ENCODE measurements at regions not wholly inside any gene's neighbourhood (a gene's known extent, or its start where the extent isn't known, plus 50 kb on each side); places are given as distances from the start of the nearest gene placed in this dataset.

DNA sequence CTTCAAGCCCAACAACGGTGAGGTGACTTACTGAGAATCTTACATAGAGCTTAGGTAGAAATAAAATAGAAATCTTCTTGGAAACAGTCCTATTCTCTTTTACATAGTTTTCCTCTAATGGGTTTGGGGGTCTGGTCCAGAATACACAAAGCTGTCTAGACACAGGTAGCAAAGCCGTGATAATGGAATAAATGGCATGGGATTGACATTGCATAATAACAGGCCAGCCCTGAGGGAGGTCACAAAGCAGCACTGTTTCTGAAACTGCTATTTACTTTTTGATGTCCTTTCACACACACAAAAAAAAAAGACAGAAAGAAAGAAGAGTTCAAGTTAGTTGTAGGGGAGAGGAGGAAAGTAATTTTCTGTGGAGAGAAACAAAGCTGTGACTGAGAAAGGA lies 364.8 kb upstream of the SORCS1 start (continued):
- TF ChIP-seq STAT1 (IDR thresholded peaks at IDR 0.05; ENCODE audit: unreplicated experiment) (no peak), CREB1 (CRISPR knock-in tag; IDR thresholded peaks at IDR 0.05; ENCODE audit: low read depth) (no peak), EZH2phosphoT487 (IDR thresholded peaks at IDR 0.05; ENCODE audit: unreplicated experiment) (no peak), ZNF331 (CRISPR knock-in tag; IDR thresholded peaks at IDR 0.05; ENCODE audit: low read depth) (no peak), JUNB (IDR thresholded peaks at IDR 0.05; ENCODE audit: unreplicated experiment) (no peak), ZNF114 (CRISPR knock-in tag; IDR thresholded peaks at IDR 0.05) (no peak)
- TF ChIP-seq, protein P1, sequence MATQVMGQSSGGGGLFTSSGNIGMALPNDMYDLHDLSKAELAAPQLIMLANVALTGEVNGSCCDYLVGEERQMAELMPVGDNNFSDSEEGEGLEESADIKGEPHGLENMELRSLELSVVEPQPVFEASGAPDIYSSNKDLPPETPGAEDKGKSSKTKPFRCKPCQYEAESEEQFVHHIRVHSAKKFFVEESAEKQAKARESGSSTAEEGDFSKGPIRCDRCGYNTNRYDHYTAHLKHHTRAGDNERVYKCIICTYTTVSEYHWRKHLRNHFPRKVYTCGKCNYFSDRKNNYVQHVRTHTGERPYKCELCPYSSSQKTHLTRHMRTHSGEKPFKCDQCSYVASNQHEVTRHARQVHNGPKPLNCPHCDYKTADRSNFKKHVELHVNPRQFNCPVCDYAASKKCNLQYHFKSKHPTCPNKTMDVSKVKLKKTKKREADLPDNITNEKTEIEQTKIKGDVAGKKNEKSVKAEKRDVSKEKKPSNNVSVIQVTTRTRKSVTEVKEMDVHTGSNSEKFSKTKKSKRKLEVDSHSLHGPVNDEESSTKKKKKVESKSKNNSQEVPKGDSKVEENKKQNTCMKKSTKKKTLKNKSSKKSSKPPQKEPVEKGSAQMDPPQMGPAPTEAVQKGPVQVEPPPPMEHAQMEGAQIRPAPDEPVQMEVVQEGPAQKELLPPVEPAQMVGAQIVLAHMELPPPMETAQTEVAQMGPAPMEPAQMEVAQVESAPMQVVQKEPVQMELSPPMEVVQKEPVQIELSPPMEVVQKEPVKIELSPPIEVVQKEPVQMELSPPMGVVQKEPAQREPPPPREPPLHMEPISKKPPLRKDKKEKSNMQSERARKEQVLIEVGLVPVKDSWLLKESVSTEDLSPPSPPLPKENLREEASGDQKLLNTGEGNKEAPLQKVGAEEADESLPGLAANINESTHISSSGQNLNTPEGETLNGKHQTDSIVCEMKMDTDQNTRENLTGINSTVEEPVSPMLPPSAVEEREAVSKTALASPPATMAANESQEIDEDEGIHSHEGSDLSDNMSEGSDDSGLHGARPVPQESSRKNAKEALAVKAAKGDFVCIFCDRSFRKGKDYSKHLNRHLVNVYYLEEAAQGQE (IDR thresholded peaks at IDR 0.05; ENCODE audit: unreplicated experiment): no peak

DNA sequence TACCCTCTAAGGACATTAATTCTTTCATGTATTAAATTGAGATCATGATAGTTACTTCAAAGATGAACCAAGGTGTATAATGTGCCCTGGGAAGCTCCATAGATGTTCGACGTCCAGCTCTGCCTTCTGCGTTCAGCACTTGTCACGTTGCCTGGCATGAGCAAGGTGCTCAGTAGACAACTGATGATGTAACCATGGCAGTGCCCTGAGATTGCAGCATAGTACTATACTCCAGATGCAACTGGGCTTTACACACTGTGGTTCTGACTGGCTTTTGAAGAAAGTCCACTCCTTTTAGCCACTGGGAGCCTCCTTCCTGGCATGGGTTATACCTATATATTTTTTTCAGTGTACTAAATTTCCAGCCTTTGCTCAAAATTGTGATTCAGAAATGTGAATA lies 355.8 kb upstream of the SORCS1 start:
- Histone ChIP-seq H3K27me3 (ENCODE audit: insufficient read depth) (no peaks in the 10 kb centered on the region), H3K4me1 (ENCODE audit: insufficient read depth) (no peaks in the 10 kb centered on the region), H3F3A (replicated peaks; ENCODE audit: low read depth) (no peaks in the 10 kb centered on the region), H3K4me2 (no peak overlapping the region), H3K4me3 (no peak overlapping the region), H2AFZ (no peak overlapping the region), H3K27ac (ENCODE audit: low read depth) (no peak overlapping the region), H3K79me2 (replicated peaks; ENCODE audit: insufficient read depth) (no peaks in the 10 kb centered on the region), H3K9me2 (ENCODE audit: insufficient read depth) (no peaks in the 10 kb centered on the region), H4K20me1 (replicated peaks; ENCODE audit: insufficient read depth) (no peaks in the 10 kb centered on the region), H3K36me3 (ENCODE audit: insufficient read depth) (no peaks in the 10 kb centered on the region)
- Mint-ChIP-seq H3K27ac (no peak overlapping the region), H3K9me3 (no peaks in the 10 kb centered on the region; the same call in 2 of the 3 replicates), H3K36me3 (ENCODE audit: low read depth) (no peaks in the 10 kb centered on the region), H3K27me3 (ENCODE audit: insufficient read depth, low read depth, poor library complexity) (peaks cover 1% of the 10 kb centered on the region), H3K4me1 (no peaks in the 10 kb centered on the region), H3K4me3 (no peak overlapping the region)
- no peak for DNase-seq (ENCODE audit: low spot score)
- TF ChIP-seq, protein P2, sequence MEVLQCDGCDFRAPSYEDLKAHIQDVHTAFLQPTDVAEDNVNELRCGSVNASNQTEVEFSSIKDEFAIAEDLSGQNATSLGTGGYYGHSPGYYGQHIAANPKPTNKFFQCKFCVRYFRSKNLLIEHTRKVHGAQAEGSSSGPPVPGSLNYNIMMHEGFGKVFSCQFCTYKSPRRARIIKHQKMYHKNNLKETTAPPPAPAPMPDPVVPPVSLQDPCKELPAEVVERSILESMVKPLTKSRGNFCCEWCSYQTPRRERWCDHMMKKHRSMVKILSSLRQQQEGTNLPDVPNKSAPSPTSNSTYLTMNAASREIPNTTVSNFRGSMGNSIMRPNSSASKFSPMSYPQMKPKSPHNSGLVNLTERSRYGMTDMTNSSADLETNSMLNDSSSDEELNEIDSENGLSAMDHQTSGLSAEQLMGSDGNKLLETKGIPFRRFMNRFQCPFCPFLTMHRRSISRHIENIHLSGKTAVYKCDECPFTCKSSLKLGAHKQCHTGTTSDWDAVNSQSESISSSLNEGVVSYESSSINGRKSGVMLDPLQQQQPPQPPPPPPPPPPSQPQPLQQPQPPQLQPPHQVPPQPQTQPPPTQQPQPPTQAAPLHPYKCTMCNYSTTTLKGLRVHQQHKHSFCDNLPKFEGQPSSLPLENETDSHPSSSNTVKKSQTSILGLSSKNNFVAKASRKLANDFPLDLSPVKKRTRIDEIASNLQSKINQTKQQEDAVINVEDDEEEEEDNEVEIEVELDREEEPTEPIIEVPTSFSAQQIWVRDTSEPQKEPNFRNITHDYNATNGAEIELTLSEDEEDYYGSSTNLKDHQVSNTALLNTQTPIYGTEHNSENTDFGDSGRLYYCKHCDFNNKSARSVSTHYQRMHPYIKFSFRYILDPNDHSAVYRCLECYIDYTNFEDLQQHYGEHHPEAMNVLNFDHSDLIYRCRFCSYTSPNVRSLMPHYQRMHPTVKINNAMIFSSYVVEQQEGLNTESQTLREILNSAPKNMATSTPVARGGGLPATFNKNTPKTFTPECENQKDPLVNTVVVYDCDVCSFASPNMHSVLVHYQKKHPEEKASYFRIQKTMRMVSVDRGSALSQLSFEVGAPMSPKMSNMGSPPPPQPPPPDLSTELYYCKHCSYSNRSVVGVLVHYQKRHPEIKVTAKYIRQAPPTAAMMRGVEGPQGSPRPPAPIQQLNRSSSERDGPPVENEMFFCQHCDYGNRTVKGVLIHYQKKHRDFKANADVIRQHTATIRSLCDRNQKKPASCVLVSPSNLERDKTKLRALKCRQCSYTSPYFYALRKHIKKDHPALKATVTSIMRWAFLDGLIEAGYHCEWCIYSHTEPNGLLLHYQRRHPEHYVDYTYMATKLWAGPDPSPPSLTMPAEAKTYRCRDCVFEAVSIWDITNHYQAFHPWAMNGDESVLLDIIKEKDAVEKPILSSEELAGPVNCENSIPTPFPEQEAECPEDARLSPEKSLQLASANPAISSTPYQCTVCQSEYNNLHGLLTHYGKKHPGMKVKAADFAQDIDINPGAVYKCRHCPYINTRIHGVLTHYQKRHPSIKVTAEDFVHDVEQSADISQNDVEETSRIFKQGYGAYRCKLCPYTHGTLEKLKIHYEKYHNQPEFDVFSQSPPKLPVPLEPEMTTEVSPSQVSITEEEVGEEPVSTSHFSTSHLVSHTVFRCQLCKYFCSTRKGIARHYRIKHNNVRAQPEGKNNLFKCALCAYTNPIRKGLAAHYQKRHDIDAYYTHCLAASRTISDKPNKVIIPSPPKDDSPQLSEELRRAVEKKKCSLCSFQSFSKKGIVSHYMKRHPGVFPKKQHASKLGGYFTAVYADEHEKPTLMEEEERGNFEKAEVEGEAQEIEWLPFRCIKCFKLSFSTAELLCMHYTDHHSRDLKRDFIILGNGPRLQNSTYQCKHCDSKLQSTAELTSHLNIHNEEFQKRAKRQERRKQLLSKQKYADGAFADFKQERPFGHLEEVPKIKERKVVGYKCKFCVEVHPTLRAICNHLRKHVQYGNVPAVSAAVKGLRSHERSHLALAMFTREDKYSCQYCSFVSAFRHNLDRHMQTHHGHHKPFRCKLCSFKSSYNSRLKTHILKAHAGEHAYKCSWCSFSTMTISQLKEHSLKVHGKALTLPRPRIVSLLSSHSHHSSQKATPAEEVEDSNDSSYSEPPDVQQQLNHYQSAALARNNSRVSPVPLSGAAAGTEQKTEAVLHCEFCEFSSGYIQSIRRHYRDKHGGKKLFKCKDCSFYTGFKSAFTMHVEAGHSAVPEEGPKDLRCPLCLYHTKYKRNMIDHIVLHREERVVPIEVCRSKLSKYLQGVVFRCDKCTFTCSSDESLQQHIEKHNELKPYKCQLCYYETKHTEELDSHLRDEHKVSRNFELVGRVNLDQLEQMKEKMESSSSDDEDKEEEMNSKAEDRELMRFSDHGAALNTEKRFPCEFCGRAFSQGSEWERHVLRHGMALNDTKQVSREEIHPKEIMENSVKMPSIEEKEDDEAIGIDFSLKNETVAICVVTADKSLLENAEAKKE (CRISPR knock-in tag; IDR thresholded peaks at IDR 0.05): no peak
- no peak for TF ChIP-seq EZH2 (IDR thresholded peaks at IDR 0.05; ENCODE audit: low read depth, unreplicated experiment)
- ATAC-seq: no peak

All from GM23338 (cell line).